ENCODE measurements at regions not wholly inside any gene's neighbourhood (a gene's known extent, or its start where the extent isn't known, plus 50 kb on each side); places are given as distances from the start of the nearest gene placed in this dataset.

DNA sequence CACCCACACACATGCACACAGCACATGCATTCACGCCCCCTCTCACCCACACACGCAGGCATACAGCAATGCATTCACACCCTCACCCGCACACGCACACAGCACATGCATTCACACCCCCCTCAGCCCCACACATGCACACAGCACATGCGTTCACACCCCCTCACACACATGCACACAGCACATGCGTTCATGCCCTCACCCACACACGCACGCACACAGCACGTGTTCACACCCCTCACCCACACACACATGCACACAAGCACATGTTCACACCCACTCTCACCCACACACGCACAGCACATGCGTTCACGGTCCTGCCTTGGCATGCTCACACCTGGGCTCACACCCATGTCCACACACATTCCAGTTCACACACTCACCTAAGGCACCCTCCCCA is 64.2 kb downstream of the ENGASE start:
- DNase-seq: no peak

DNA sequence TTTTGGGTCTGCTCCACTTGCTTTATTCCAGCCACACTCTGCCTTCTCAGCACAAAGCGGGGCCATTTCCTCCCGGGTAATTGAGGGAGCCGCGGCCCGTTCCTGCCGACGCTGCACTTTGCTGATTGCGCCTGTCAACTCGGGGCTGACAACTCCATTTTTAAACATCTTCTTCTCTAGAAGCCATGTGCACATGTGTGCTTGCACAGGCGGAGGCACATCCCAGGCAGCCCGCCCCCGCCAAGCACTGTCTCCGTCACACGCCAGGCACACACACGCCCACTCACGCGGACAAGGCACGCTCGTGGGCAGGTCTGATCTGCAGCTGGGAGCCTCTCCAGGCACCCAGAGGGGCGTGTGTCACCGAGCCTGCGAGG is 63.2 kb downstream of the ENGASE start:
- DNase-seq: no peak

DNA sequence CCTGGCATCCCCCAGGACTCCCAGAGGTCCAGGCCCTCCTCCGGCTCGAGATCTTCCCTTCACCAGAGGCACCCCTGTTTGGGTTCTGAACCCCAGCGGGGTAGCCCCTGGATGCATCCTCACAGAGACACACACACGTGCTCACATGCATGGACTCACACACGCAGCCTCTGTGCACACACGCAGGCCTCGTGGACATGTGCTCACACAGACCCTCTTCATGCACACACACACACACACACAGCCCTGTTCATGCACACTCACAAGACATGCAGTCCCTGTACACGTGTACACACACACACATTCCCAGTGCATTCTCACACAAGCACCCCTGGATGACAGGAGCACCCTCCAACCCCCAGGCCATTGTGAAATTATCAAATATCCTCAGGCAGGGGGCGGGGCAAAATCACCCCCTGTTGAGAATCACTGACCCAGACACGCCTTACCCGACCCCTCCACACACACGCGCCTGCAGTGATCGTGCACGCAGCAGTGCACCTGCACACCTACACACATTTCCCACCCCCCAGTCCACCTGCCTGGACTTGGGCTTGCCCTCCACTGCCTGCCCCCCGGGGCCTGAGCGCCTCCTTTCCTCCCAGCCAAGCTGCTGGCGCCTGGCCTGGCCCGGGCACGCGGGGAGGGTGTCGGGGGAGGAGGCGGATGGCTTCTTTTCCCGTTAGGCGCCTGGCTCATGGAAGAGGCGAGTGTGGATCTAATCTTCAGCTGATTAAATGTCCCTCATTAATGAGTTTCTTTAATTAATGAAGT is 62.6 kb downstream of the ENGASE start:
- no peak for DNase-seq

DNA sequence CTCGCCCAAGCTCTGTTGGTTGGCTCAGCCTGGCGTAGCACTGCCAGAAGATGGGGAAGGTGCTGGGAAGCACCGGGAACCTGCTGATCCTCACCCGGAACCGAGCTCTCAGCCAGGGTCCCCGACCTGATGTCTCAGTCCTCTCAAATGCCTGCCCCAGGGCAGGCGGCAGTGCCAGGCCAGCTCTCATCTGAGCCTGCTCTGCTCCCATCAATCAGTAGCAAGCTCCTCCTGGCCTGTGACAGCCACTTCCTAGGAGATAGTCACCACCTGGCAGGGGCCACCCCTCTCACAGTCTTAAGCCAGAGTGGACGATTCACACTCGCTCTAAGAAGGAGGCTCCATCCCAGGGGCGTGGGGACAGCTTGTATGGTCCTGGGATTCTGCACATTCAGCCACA is 62.0 kb downstream of the ENGASE start:
- no peak for DNase-seq
